CD4-positive, alpha-beta T cell treated with Interleukin-1 beta for 1 hour (primary cell): ENCODE measurements at regions not wholly inside any gene's neighbourhood (a gene's known extent, or its start where the extent isn't known, plus 50 kb on each side); places are given as distances from the start of the nearest gene placed in this dataset.

Source experiments
- DNase-seq, 2 donors: peaks; one replicate each; pipeline ENCODE4 v3.0.0-alpha.2; 2020 to 2022

- no peak for DNase-seq
These were observed 421.0 kb upstream of the CDH5 start for GRCh38 chr16:65945493-65945892.

DNA sequence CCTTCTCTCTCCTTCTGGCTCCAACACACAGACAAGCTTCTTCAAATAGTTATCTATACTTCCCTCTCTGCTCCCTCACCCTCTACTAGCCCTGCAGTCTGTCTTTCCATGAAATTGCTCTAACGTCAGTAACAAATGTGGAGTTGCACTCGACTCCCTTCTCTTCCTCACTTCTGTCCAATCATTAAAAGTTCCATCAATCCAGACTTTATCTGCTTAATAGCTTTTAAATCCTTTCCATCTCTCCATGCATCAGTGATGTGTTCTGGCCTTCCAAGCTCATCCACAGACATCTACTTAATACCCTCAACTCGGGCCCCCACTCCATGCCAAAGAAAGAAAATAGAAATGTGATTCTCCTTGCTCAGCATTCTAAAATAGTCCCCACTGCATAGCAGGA is 422.1 kb upstream of the CDH5 start:
- no peak for DNase-seq

DNA sequence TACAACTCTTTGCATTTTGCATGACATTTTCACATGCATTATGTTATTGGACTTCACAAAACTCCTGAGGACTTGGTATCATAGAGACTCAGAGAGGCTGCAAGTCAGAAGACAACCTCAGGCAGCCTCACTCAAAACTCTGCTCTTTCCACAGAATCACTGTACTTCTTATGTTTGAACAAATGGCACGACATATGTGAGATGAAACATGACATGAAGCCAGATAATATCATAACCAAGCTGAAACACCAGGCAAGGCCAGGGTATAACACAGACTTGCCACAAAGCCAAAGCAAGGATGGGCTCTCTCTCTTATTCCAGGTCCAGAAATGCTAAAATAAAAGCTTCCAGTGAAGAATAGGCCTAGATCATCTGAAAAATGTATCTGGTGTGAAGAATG is 425.8 kb upstream of the CDH5 start:
- DNase-seq: no peak

DNA sequence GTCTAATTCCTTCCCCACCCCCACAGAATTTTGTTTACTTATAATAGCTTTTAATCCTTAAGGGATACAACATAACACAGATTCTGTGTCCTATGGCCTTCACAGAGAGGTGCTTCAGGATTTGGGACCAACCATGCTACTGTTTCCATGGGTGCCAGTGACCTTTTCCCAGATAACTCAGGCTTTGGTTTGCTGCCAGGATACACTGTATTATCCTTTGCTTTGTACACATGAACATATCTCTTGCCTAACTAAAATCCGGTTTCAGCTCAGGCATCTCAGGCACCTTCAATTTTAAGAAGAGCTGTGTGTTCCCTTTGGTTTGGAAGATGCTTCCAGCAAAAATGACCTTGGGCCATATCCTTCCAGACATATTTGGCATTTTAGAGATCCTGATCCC is 428.4 kb upstream of the CDH5 start:
- no peak for DNase-seq

DNA sequence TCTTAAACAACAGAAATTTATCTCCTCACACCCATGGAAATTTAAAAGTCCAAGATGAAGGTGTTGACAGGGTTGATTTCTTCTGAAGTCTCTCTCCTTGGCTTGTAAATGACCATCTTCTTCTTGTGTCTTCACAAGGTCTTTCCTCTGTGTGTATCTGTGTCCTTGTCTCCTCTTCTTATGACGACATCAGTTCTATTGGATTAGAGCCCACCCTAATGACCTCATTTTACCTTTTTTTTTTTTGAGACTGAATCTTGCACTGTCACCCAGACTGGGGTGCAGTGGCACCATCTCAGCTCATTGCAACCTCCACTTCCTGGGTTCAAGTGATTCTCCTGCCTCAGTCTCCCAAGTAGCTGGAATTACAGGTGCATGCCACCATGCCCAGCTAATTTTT is 429.0 kb upstream of the CDH5 start:
- no peak for DNase-seq

DNA sequence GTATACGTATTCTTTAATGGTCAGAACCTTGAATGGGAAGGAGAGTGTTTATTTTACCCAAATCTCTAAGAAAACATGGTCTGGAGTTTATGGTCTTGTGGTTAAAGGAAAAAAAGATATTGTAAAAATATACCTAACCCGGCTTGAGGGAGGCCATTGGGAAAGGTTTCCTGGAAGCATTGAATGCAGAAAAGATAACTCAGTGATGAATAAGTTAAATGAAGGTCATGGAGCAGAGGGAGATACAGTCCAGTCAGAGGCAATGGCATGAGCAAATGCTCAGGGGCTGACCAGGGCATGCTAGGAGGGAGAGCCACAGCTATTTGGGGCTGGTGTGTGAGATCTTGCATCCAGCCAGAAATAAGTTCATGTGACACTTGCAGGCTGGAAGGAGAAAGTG is 430.4 kb upstream of the CDH5 start:
- DNase-seq: no peak

GRCh38 chr16:65934443-65934842 is 432.0 kb upstream of the CDH5 start:
- no peak for DNase-seq

DNA sequence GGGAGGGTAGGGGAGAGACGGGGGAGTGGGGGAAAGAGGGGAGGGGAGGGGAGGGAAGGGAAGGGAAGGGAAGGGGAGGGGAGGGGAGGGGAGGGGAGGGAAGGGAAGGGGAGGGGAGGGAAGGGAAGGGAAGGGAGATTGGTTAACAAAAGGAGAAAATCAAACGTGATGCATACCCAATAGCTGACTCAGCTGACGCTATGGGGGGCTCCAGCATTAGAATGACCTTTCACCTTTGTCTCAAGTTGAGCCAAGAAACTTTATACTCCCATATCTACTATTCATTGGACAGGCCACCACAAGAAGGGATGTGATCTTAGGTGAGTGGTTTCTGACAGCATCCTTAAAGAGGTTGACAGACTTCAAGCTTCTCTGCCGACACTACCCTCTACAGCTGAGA is 432.8 kb upstream of the CDH5 start:
- DNase-seq: no peak

DNA sequence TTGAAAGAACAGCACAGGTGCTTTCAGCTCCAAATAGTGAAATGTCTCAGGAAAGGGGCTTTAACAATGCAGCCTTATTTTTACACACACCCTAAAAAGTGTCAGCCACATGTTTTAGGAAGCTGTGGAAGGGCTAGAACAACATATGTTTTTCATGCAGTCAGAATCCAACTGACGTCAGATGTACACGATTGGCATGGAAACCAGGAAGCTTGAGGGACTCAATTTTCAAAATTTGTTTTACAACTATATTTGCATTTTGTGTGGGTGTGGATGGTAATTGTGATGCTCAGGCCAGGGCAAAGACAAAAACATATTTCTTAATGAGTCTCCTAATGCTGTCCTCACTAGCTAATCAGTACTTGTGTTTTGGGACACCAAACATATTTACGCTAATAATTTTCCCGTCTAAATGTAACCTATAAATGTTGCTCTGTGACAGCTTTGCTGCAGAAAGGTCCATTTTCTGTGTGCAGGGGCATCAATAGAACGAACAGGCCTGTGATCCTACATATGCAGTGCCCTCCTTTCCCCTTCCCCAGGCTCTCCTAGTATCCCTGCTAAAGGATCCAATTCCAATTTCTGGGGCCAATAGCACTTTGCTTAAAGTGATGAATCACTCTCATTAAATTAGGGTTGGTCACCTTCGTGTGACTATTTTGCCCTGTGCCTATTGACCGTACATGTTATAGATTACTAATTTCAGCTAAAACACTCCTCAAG is 434.0 kb upstream of the CDH5 start:
- no peak for DNase-seq

DNA sequence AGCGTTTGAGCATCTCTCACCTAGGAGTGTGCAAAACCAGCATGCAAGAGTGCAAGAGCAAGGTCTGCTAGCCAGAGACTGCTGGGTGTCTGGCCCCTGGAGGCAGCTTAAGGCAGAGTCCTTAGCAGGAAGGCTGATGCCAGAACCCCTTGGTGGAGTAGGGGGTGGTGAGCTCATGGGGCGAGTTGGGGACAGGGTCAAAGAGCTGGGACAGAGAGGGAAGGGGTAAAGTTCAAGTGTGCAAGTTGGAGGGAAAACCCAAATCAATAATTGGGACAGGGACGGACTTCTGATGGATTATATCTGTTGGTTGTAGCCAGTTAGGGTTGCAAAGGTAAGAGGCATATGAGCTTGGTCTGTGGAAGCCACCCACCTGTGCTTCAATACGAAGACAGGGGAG is 443.6 kb upstream of the CDH5 start:
- DNase-seq: no peak

DNA sequence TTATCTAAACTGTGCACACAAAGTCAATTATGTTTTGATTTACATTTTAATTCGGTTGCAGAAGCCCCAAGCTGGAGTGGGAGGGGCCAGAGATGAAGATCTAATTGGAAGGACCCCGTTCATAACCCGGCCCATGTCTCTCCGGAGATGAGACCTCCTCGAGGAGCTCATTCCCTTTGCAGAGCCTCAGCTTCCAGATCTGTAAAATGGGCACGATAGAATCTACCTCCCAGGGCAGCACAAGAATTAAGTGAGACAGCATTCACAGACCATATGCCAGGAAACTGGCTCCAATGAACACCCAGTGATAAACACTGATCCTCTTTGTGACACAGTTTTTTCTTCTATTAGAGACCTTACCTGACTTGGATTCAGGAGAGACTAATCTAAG is 446.5 kb upstream of the CDH5 start:
- DNase-seq: no peak

DNA sequence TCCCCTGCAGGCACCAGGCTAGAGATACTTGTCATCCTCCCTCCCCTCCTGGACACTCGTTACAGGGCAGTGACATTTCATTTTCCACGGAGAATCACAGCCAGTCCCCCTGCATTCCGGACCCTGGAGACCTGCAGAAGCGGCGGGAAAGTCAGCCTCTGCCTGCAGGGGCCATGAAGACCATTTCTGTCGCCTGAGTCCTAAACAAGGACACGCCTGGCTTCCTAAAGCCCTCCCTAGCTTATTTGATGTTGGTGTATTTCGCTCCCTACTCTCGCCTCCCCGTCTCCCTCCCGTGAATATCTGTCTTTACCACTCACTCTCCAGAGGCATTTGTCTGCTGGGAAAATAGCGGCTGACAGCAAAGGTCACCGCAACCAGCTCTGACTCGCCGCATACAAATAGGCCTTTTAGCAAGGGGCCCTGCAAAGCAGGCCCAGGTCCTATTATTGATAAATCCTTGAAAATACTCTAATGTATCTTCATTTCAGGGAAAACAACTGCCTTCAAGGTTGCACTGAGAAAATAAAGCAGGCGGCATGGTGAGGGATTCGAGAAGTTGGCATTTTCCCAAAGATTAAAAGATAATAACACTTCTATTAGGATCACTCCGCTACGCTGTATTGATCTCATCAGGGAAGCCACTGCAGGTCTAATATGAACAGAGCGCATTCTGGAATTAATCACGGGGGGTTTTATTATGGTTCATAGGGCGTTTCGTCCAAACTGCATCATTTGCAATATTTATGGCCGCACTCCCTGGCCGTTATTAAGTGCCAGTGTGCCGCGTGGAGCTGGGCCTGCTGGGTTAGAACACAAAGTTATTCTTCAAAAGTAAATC is 447.1 kb upstream of the CDH5 start:
- DNase-seq: no peak

- DNase-seq: no peak
These were observed 449.0 kb upstream of the CDH5 start for GRCh38 chr16:65917466-65917865.

DNA sequence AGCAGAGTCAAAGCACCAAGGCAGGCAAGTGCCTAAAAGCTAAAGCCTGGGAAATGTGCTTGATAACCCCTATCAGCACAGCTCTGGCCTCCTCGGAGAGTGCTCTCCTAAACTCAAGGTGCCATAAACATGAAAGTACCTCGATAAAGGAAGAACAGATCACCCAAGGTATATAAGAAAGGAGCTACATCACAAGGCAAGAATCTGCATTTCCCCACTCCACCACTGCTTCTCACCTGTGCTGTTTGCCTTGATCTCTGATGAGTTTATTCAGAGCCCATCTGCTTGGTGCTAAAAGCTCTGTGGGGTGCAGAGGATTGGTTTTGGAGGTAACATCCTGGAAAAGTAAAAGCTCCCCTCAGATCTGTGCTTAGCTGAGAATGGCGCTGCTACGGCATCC is 449.5 kb upstream of the CDH5 start:
- no peak for DNase-seq

GRCh38 chr16:65910291-65910690 is 456.2 kb upstream of the CDH5 start:
- no peak for DNase-seq

GRCh38 chr16:65909310-65910050 is 457.0 kb upstream of the CDH5 start:
- no peak for DNase-seq

GRCh38 chr16:65908568-65908967 is 457.9 kb upstream of the CDH5 start:
- no peak for DNase-seq

DNA sequence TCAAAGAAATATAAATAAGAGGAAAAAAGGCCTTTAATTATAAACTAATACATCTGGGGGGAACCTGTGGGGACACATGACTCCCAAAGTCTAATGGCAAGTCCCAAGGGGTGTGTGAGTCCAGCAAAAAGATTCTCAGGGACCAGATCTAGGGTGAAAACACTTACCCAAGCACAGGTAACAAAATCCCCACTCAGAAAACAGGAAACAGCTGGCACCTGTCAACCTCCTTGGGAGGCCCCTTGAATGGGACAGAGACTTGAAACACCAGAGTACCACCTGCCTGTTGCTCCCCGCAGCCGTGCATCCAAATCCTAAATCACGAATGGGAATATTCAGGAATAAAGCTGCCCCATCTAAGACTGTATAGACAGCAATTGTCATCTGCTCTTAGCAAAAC is 461.2 kb upstream of the CDH5 start:
- no peak for DNase-seq

DNA sequence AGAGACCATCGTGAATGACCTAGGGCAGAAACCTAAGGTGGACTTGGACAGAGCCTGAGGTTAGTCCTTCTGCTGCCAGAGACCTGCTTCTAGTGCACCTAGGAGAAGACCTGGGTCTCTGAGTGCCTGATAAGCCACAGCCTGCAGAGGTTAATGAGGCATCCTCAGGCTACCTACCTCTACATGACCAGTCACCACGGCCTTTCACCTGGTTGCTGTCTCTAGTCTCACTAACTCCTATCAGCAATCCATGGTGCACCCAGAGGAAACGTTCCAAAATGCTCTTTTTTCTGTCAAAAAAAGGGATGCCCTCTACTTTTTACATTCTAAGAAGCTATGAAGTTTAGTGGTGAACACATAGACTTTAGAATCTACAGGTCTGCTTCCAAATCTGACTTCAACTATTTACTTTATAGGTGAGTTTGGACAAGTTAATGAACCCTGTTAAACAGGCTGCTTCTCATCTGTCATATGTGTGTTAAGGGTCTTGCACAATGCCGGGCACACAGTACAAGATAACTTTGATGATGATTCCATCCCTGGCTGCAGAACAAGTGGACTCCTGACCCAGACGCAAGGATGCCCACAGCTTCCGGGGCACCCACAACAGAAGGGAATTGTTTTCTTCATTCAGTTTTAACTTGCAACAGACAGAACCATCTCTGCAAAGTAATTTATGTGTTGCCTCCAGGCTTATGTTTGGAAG is 469.9 kb upstream of the CDH5 start:
- no peak for DNase-seq

- DNase-seq: no peak
These were observed 470.6 kb upstream of the CDH5 start for GRCh38 chr16:65895906-65896305.

GRCh38 chr16:65895486-65895885 is 471.0 kb upstream of the CDH5 start:
- no peak for DNase-seq

- no peak for DNase-seq
These were observed 476.3 kb upstream of the CDH5 start for GRCh38 chr16:65890203-65890602.

GRCh38 chr16:65889533-65889966 is 476.9 kb upstream of the CDH5 start:
- DNase-seq: no peak
